ENCODE measurements at regions not wholly inside any gene's neighbourhood (a gene's known extent, or its start where the extent isn't known, plus 50 kb on each side); places are given as distances from the start of the nearest gene placed in this dataset.

- TF ChIP-seq CTCF (IDR thresholded peaks at IDR 0.05) = no peak
- TF ChIP-seq POLR2A (IDR thresholded peaks at IDR 0.05) = no peak
These were observed 156.5 kb upstream of the IL12B start for GRCh38 chr5:159486836-159487235.
